Ectodermal cell (in vitro differentiated cells): ENCODE measurements at regions not wholly inside any gene's neighbourhood (a gene's known extent, or its start where the extent isn't known, plus 50 kb on each side); places are given as distances from the start of the nearest gene placed in this dataset.

Experiments used
- H3K27ac ChIP-seq: 2 replicates; pipeline ENCODE4 v1.7.0; 2013; ENCODE audit warnings: mild to moderate bottlenecking, low read depth, low read length; ENCODE audit not compliant: insufficient read depth, poor library complexity, severe bottlenecking
- H3K27me3 ChIP-seq: 2 replicates; pipeline ENCODE4 v1.7.0; 2013; ENCODE audit warnings: mild to moderate bottlenecking, low read length; ENCODE audit not compliant: insufficient read depth, control insufficient read depth, poor library complexity, severe bottlenecking
- H3K36me3 ChIP-seq: one replicate; pipeline ENCODE4 v1.7.0; 2013; ENCODE audit warnings: low read length; ENCODE audit not compliant: control insufficient read depth, insufficient read depth
- H3K4me1 ChIP-seq: one replicate; pipeline ENCODE4 v1.7.0; 2013; ENCODE audit warnings: low read length; ENCODE audit not compliant: control insufficient read depth, insufficient read depth
- H3K4me3 ChIP-seq: 2 replicates; pipeline ENCODE4 v1.7.0; 2013; ENCODE audit warnings: low read depth, low read length, control low read depth; ENCODE audit not compliant: insufficient read depth
- H3K9me3 ChIP-seq: 2 replicates; pipeline ENCODE4 v1.7.0; 2013; ENCODE audit warnings: mild to moderate bottlenecking, low read length, moderate library complexity; ENCODE audit not compliant: control insufficient read depth
- WGBS, 2 experiments: methylation state at CpG; one replicate each; pipeline ENCODE4 v1.1.7; 2013; ENCODE audit warnings: missing lambda C conversion rate in 2 of 2; 5-methylcytosine and 5-hydroxymethylcytosine counted together

GRCh38 chr4:165663411-165663810, 209.6 kb upstream of the TLL1 start:
- no peaks in the 10 kb centered on the region for H3K36me3 ChIP-seq
- H3K4me3 ChIP-seq, result no peak overlapping the region
- H3K27me3 ChIP-seq, result no peaks in the 10 kb centered on the region
- no peaks in the 10 kb centered on the region for H3K9me3 ChIP-seq
- H3K27ac ChIP-seq, result no peak overlapping the region
- H3K4me1 ChIP-seq, result no peaks in the 10 kb centered on the region

- Histone ChIP-seq H3K4me1 (no peaks in the 10 kb centered on the region), H3K36me3 (no peaks in the 10 kb centered on the region), H3K27ac (no peak overlapping the region), H3K9me3 (no peaks in the 10 kb centered on the region), H3K27me3 (no peaks in the 10 kb centered on the region), H3K4me3 (no peak overlapping the region)
- WGBS, 2 experiments, result 87 to 99% methylated on average over 3 to 5 of the region's 5 CpGs
Observed at GRCh38 chr4:165666836-165667235, 206.2 kb upstream of the TLL1 start.

GRCh38 chr4:165667969-165668368, 205.1 kb upstream of the TLL1 start:
- no CpG with 5 or more reads among the region's 1 CpG for WGBS, 2 experiments
- no peaks in the 10 kb centered on the region for H3K27me3 ChIP-seq
- no peaks in the 10 kb centered on the region for H3K9me3 ChIP-seq
- H3K4me3 ChIP-seq, result no peak overlapping the region
- no peak overlapping the region for H3K27ac ChIP-seq
- no peaks in the 10 kb centered on the region for H3K36me3 ChIP-seq
- no peaks in the 10 kb centered on the region for H3K4me1 ChIP-seq

- no peaks in the 10 kb centered on the region for H3K36me3 ChIP-seq
- H3K4me1 ChIP-seq, result no peaks in the 10 kb centered on the region
- H3K27me3 ChIP-seq, result no peaks in the 10 kb centered on the region
- 75 to 80% methylated on average over 2 of the region's 2 CpGs for WGBS, 2 experiments
- H3K9me3 ChIP-seq, result no peaks in the 10 kb centered on the region
- H3K4me3 ChIP-seq, result no peak overlapping the region
- H3K27ac ChIP-seq, result no peak overlapping the region
Observed at GRCh38 chr4:165668694-165669093, 204.3 kb upstream of the TLL1 start.

- Histone ChIP-seq H3K9me3 (no peaks in the 10 kb centered on the region), H3K27ac (no peak overlapping the region), H3K4me1 (no peaks in the 10 kb centered on the region), H3K4me3 (no peak overlapping the region), H3K27me3 (no peaks in the 10 kb centered on the region), H3K36me3 (no peaks in the 10 kb centered on the region)
- 87 to 89% methylated on average over 7 to 8 of the region's 8 CpGs for WGBS, 2 experiments
Observed at GRCh38 chr4:165677081-165677480, 196.0 kb upstream of the TLL1 start.

GRCh38 chr4:165678236-165678935, 194.7 kb upstream of the TLL1 start:
- Histone ChIP-seq H3K27me3 (no peaks in the 10 kb centered on the region), H3K36me3 (no peaks in the 10 kb centered on the region), H3K4me3 (no peak overlapping the region), H3K9me3 (no peaks in the 10 kb centered on the region), H3K4me1 (no peaks in the 10 kb centered on the region), H3K27ac (no peak overlapping the region)
- WGBS, 2 experiments, result 91 to 93% methylated on average over 5 to 6 of the region's 6 CpGs

GRCh38 chr4:165678936-165679325, 194.1 kb upstream of the TLL1 start:
- WGBS, 2 experiments, result 93 to 100% methylated on average over 1 of the region's 1 CpG

GRCh38 chr4:165680821-165681220, 192.2 kb upstream of the TLL1 start:
- Histone ChIP-seq H3K4me1 (no peaks in the 10 kb centered on the region), H3K36me3 (no peaks in the 10 kb centered on the region), H3K9me3 (no peaks in the 10 kb centered on the region), H3K27ac (no peak overlapping the region), H3K4me3 (no peak overlapping the region), H3K27me3 (no peaks in the 10 kb centered on the region)
- 96% methylated on average over 5 of the region's 5 CpGs for WGBS, 2 experiments

More at GRCh38 chr4:165678936-165679325, 194.1 kb upstream of the TLL1 start:
- Histone ChIP-seq H3K4me3 (no peak overlapping the region), H3K36me3 (no peaks in the 10 kb centered on the region), H3K27ac (no peak overlapping the region), H3K9me3 (no peaks in the 10 kb centered on the region), H3K4me1 (no peaks in the 10 kb centered on the region), H3K27me3 (no peaks in the 10 kb centered on the region)

GRCh38 chr4:165682611-165683010, 190.4 kb upstream of the TLL1 start:
- no peaks in the 10 kb centered on the region for H3K4me1 ChIP-seq
- no peaks in the 10 kb centered on the region for H3K27me3 ChIP-seq
- H3K36me3 ChIP-seq, result no peaks in the 10 kb centered on the region
- no peak overlapping the region for H3K4me3 ChIP-seq
- no peaks in the 10 kb centered on the region for H3K9me3 ChIP-seq
- WGBS, 2 experiments, result no CpG with 5 or more reads among the region's 1 CpG
- H3K27ac ChIP-seq, result no peak overlapping the region

GRCh38 chr4:165684177-165684805, 188.7 kb upstream of the TLL1 start:
- Histone ChIP-seq H3K9me3 (no peaks in the 10 kb centered on the region), H3K4me1 (no peaks in the 10 kb centered on the region)
- 82 to 92% methylated on average over 7 of the region's 7 CpGs for WGBS, 2 experiments

More at GRCh38 chr4:165684177-165684805, 188.7 kb upstream of the TLL1 start:
- no peak overlapping the region for H3K27ac ChIP-seq
- no peak overlapping the region for H3K4me3 ChIP-seq
- no peaks in the 10 kb centered on the region for H3K36me3 ChIP-seq
- H3K27me3 ChIP-seq, result no peaks in the 10 kb centered on the region
